Endothelial cell of hepatic sinusoid (primary cell): ENCODE measurements at regions not wholly inside any gene's neighbourhood (a gene's known extent, or its start where the extent isn't known, plus 50 kb on each side); places are given as distances from the start of the nearest gene placed in this dataset.
"Not testable (repeated sequence)": the region's sequence is repeated elsewhere in the genome, so short reads cannot be mapped to it uniquely, and the experiment has no call there.

ENCODE experiments used
- in situ Hi-C: cut with HindIII; loops from 2 replicates; pipeline ENCODE4 v1.10.0; 2017; ENCODE audit warnings: low sequenced_read_pairs

DNA sequence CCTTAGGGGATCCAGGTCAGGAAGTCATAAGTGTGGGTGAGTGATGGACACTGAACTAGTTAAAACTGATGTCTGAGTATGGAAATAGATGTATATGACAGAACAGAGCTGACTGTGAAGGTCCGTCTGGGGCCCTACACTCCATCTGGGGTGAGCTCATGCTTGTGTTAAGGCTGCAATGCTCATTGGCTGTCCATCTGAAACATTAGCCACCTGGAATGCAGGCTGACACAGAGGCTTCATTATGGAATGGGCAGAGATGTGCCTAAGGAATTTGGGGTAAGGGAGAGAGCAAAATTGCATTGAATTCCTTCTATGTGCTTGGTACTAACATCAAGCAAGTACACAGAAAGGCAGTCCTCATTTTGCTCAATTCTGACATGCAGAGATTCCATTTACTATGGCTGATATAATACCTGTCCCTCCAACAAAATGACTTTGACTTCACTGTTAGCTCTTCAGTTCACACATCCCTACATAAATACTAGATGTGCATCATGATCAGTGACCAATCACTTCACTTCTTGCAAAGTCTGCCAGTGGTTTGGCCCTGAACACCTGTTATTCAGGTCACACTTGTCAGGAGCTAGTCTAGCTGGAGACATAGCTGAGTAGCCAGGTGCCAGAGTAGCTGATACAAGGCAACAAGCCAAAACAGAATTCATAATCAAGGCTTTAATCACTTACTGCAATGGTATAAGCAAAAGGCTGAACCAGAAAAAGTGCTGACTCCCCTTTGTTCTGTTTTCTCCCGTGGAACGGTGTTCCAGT is 128.9 kb upstream of the VWC2 start:
- in situ Hi-C loops, result no loop called here

DNA sequence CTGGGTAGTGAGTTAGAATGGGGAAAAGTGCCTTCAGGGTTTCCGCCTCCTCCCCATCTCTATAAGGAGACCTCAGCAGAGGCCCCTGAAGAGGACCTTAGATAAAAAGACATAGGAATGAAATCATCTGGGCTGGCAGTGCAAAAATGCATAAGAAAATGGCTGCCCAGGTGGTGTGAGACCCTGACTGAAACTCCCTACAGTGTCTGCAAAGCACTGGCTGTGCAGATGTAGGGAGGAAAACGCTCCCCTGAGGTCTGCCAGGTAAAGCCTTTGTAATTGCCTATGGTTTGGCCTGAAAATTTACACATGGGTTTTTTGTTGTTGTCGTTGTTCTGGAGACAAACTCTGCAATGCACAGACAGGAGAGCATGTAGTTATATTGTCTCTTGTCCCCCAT is 128.1 kb upstream of the VWC2 start:
- in situ Hi-C loops, result no loop called here

- in situ Hi-C loops, result no loop called here
These were observed 113.2 kb upstream of the VWC2 start for GRCh38 chr7:49660170-49660783.

- in situ Hi-C loops, result no loop called here
These were observed 112.5 kb upstream of the VWC2 start for GRCh38 chr7:49660976-49661375.

GRCh38 chr7:49665963-49666362 is 107.5 kb upstream of the VWC2 start:
- in situ Hi-C loops, result not testable (repeated sequence)

DNA sequence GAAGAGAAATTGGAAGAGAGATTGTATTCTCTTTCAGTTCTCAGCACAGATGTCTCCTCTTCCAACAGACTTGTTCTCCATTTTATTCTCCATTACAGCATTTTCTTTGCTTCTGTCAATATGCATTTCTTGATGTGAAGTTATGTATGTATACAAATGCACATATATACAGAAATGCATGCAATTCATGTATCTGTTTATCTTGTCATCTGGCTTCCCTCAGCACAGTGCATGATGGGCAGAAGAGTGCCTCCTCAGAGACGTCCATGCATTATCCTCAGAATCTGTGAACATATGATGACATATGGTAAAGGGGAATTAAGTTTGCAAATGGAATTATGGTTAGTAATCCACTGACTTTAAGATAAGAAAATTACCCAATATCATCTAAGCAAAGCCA is 106.7 kb upstream of the VWC2 start:
- in situ Hi-C loops, result no loop called here

- in situ Hi-C loops, result no loop called here
These were observed 104.2 kb upstream of the VWC2 start for GRCh38 chr7:49669285-49669684.

GRCh38 chr7:49669692-49670260 is 103.7 kb upstream of the VWC2 start:
- in situ Hi-C loops, result no loop called here

- in situ Hi-C loops, result no loop called here
These were observed 102.4 kb upstream of the VWC2 start for GRCh38 chr7:49670991-49671390.

DNA sequence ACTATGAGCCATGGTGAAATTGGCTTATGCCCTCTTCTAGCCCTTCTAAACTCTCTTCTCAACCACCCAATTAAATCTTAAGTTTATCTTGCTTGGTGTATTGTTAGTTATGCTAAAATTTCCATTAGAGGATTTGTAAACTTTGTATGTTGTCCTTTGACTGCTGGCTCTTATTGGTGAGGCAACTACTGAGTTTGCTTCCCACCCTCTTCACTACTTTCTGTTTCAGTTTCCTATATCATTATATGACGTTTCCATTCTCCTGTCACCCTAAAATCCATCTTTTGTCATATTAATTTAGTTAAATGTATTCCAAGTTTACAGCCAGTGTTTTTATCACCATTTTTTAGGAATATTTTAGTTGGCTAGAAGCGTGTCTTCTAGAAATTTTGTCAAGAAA is 80.9 kb upstream of the VWC2 start:
- in situ Hi-C loops, result no loop called here

- in situ Hi-C loops, result no loop called here
These were observed 77.5 kb upstream of the VWC2 start for GRCh38 chr7:49695971-49696370.

- in situ Hi-C loops, result no loop called here
These were observed 72.6 kb upstream of the VWC2 start for GRCh38 chr7:49700841-49701240.

DNA sequence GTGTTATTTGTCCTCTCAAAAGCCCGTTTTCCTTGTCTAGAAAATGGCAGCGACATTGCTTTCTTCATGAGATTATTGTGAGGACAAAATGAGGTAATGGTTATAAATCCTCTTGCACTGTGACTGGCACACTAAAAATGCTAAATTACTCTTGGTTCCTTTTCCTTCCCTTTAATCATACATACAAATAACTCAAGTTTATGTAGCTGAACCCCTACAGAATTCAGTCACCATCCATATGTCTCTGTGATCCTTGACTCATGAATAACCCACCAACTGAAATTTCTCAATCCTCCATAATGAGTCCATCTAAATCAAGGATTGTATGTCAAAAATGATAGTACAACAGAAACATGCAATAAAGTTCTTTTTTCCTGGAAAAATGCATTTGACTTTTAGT is 71.3 kb upstream of the VWC2 start:
- in situ Hi-C loops, result no loop called here

GRCh38 chr7:49703337-49703736 is 70.1 kb upstream of the VWC2 start:
- in situ Hi-C loops, result no loop called here

DNA sequence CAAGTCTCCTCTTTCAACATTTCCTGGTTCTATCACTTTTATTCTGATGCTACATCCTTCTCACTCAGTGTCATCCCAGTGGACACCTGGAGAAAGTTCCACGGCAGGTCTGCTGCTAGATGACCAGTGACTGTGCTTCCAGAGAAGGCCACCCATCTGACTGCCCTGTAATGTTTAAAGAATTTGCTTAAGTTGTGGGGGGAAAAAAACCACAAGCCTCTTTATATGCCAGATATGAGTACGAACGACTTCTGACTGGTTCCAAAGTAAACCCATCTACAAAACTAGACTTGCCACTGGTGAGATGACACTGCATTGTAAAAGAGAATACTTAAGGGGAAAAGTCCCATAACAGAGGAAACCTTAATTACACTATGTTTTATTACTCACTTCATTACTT is 69.6 kb upstream of the VWC2 start:
- in situ Hi-C loops, result no loop called here

DNA sequence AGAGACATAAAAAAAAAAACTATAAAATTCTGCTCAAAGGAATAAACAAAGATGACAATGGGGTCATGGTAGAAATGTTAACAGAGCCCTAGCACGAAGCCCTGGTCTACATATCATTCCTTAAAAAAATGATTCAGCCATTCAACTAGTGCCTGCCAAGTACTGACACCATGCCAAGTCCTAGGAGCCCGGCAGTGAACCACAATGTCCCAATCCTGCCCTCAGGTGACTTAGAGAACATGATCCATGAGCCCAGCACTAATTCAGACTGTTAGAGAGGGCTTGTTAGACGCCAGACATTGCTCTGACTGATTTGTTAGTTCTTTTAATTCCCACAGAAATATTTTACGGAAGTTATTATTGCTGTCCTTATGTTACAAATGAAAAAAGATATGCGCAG is 67.3 kb upstream of the VWC2 start:
- in situ Hi-C loops, result no loop called here

- in situ Hi-C loops, result no loop called here
These were observed 65.5 kb upstream of the VWC2 start for GRCh38 chr7:49707891-49708290.

GRCh38 chr7:49708590-49708989 is 64.8 kb upstream of the VWC2 start:
- in situ Hi-C loops, result no loop called here

DNA sequence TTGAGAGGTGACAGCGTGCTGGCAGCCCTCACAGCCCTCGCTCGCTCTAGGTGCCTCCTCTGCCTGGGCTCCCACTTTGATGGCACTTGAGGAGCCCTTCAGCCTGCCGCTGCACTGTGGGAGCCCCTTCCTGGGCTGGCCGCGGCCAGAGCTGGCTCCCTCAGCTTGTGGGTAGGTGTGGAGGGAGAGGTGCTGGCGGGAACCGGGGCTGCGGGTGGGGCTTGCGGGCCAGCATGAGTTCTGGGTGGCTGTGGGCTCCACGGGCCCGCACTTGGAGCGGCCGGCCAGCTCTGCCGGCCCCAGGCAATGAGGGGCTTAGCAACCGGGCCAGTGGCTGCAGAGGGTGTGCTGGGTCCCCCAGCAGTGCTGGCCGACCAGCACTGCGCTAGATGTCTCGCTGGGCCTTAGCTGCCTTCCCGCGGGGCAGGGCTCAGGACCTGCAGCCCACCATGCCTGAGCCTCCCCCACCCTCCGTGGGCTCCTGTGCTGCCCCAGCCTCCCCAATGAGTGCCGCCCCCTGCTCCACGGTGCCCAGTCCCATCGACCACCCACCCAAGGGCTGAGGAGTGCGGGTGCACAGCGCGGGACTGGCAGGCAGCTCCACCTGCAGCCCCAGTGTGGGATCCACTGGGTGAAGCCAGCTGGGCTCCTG is 62.2 kb upstream of the VWC2 start:
- in situ Hi-C loops, result not testable (repeated sequence)

DNA sequence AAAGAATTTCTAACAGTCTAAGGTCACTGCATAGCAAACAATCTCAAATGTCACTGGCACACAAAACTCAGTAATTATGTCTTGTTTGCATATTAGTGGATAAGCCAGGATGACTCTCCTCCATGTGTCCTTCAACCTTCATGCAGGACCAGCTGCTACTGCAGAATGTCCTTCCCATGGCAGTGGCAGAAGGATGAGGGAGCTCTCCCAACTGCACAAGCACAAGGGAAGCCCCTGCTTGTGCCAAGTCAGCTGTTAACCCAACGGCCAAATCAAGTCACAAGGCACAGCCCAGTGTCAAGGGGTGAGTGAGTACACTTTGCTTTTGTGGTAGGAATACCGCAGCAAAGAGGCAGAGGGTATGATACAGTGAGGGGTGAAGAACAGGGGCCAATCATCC is 59.3 kb upstream of the VWC2 start:
- in situ Hi-C loops, result no loop called here

GRCh38 chr7:49715486-49715885 is 58.0 kb upstream of the VWC2 start:
- in situ Hi-C loops, result no loop called here

GRCh38 chr7:49717547-49717946 is 55.9 kb upstream of the VWC2 start:
- in situ Hi-C loops, result no loop called here
